K562 (cell line): ENCODE measurements at regions not wholly inside any gene's neighbourhood (a gene's known extent, or its start where the extent isn't known, plus 50 kb on each side); places are given as distances from the start of the nearest gene placed in this dataset.

Experiments used
- ATAC-seq: fragments of 200-7000 bp; cut with Tn5 transposase; 3 replicates; pipeline ENCODE4 v1.9.1; 2020; ENCODE audit warnings: moderate library complexity
- BruUV-seq: library from RNA; stranded (reverse); fragments of 400-500 nt; replicated peaks from 2 replicates; lab custom pipeline; 2021; lab: Mats Ljungman, UMichigan
- CTCF ChIA-PET: fragments of 300-600 bp; formaldehyde crosslinking; extraction: SDS; loops from one replicate; lab custom pipeline; 2021; ENCODE audit warnings: low intra/inter-chr PET ratio; lab: Yijun Ruan, JAX
- POLR2A ChIA-PET: fragments of 300-600, 350-650 bp; sonication (Branson Sonifier 250); formaldehyde crosslinking; extraction: SDS; loops from one replicate; lab custom pipeline; 2021; ENCODE audit warnings: antibody characterized with exemption, inconsistent platforms; lab: Yijun Ruan, JAX
- DNase-seq, 4 experiments: peaks; one replicate each; pipeline versions ENCODE4 v3.0.0 to v3.0.0-alpha.2; 2011 to 2018; ENCODE audit warnings: low spot score in 3 of 4, mixed read lengths in 3 of 4; ENCODE audit errors: extremely low read depth in 1 of 4
- FAIRE-seq: peaks from 2 replicates; lab custom pipeline; 2011; peaks lifted over from hg19 to GRCh38; lab: Jason Lieb, UNC
- H2AFZ ChIP-seq: 2 replicates; pipeline ENCODE4 v1.6.0; 2011; ENCODE audit warnings: low read depth, low read length, control low read depth, inconsistent platforms
- H3K27ac ChIP-seq: fragments of 200-600 bp; 3 replicates; pipeline ENCODE4 v1.8.0; 2011; ENCODE audit warnings: low read depth, mild to moderate bottlenecking, control low read depth, inconsistent platforms, low read length, moderate library complexity, mixed read lengths; ENCODE audit errors: extremely low read depth
- H3K27me3 ChIP-seq, 2 experiments: fragments of 300-600 bp in 1 of 2; 2 replicates in 1 of 2; 3 replicates in 1 of 2; pipeline versions ENCODE4 v1.6.0 to v1.8.0; 2011; ENCODE audit warnings: inconsistent platforms in 2 of 2, low read length in 2 of 2, mild to moderate bottlenecking in 1 of 2, mixed read lengths in 1 of 2, moderate library complexity in 1 of 2; ENCODE audit not compliant: control insufficient read depth in 2 of 2, insufficient read depth in 2 of 2
- H3K36me3 ChIP-seq: fragments of 300-600 bp; 3 replicates; pipeline ENCODE4 v1.8.0; 2011; ENCODE audit warnings: mild to moderate bottlenecking, low read length, inconsistent platforms; ENCODE audit not compliant: control insufficient read depth, insufficient read depth
- H3K4me1 ChIP-seq, 2 experiments: fragments of 200-600 bp in 1 of 2; replicated peaks in 1 of 2; 2 replicates in 1 of 2; 3 replicates in 1 of 2; pipeline versions ENCODE4 v1.5.1 to v1.8.0; 2011; ENCODE audit warnings: inconsistent platforms in 2 of 2, low read length in 2 of 2, mild to moderate bottlenecking in 1 of 2, mixed read lengths in 1 of 2, moderate library complexity in 1 of 2; ENCODE audit not compliant: control insufficient read depth in 2 of 2, insufficient read depth in 2 of 2
- H3K4me2 ChIP-seq: 2 replicates; pipeline ENCODE4 v1.6.1; 2011; ENCODE audit warnings: low read length, control low read depth, inconsistent platforms, mixed read lengths; ENCODE audit not compliant: insufficient read depth
- H3K4me3 ChIP-seq: fragments of 200-600 bp; sonication (generic), shearing (Covaris generic); 2 replicates; pipeline ENCODE4 v1.5.1; 2016; ENCODE audit warnings: control low read depth, inconsistent platforms
- H3K79me2 ChIP-seq: fragments of 200-600 bp; 3 replicates; pipeline ENCODE4 v1.8.0; 2011; ENCODE audit warnings: low read length, inconsistent platforms; ENCODE audit not compliant: control insufficient read depth, insufficient read depth
- H3K9ac ChIP-seq, 2 experiments: 2 replicates each; pipeline versions ENCODE4 v1.6.0 to v1.6.1; 2011; ENCODE audit warnings: low read depth in 2 of 2, low read length in 2 of 2, control low read depth in 1 of 2, inconsistent platforms in 1 of 2, mild to moderate bottlenecking in 1 of 2, mixed read lengths in 1 of 2; ENCODE audit not compliant: insufficient read depth in 1 of 2
- H3K9me1 ChIP-seq: one replicate; pipeline ENCODE4 v1.6.0; 2011; ENCODE audit warnings: inconsistent platforms, mild to moderate bottlenecking, low read length, moderate library complexity; ENCODE audit not compliant: control insufficient read depth, insufficient read depth
- H3K9me3 ChIP-seq: replicated peaks from 2 replicates; pipeline ENCODE4 v1.5.1; 2011; ENCODE audit warnings: low read depth, low read length, inconsistent platforms; ENCODE audit not compliant: control insufficient read depth, insufficient read depth
- H4K20me1 ChIP-seq: replicated peaks from 2 replicates; pipeline ENCODE4 v1.6.1; 2011; ENCODE audit warnings: low read length, inconsistent platforms, mixed read lengths; ENCODE audit not compliant: control insufficient read depth, insufficient read depth
- ARID3A ChIP-seq: IDR thresholded peaks from 2 replicates; pipeline ENCODE4 v1.6.1; 2012; ENCODE audit warnings: low read depth, low read length, improper control_type of control experiment, borderline replicate concordance
- ATF7 ChIP-seq: fragments of 450-650 bp; IDR thresholded peaks from 2 replicates; pipeline ENCODE4 v1.7.1; 2014; ENCODE audit warnings: mild to moderate bottlenecking, moderate library complexity
- COPS2 ChIP-seq: fragments of 450-650 bp; conservative IDR thresholded peaks from 2 replicates; pipeline ENCODE4 v1.6.1; 2016; ENCODE audit warnings: mild to moderate bottlenecking, moderate library complexity
- CREB1 ChIP-seq, 2 experiments: sonication (generic) in 1 of 2; formaldehyde crosslinking in 1 of 2; IDR thresholded peaks; 2 replicates each; pipeline versions ENCODE4 v1.6.1 to v1.8.0; 2012 to 2022; ENCODE audit warnings: inconsistent platforms in 1 of 2, mild to moderate bottlenecking in 1 of 2, missing genetic modification reagents in 1 of 2, moderate library complexity in 1 of 2
- GTF2B ChIP-seq: IDR thresholded peaks from 2 replicates; pipeline ENCODE4 v1.6.1; 2011; ENCODE audit not compliant: insufficient read length; ENCODE audit errors: extremely low read depth
- HDAC1 ChIP-seq, 2 experiments: fragments of 450-650 bp; IDR thresholded peaks; 2 replicates each; pipeline ENCODE4 v1.6.1; 2016 to 2017; ENCODE audit warnings: inconsistent platforms in 1 of 2, mild to moderate bottlenecking in 1 of 2, moderate library complexity in 1 of 2
- HSF4 ChIP-seq: fragments of 250-450 bp; sonication (Bioruptor Pico); IDR thresholded peaks from 2 replicates; pipeline ENCODE4 v2.1.2; 2022; ENCODE audit warnings: mild to moderate bottlenecking, moderate library complexity, borderline replicate concordance
- KDM1A ChIP-seq, 2 experiments: fragments of 450-650 bp; IDR thresholded peaks; 2 replicates each; pipeline ENCODE4 v1.6.1; 2016; ENCODE audit warnings: mild to moderate bottlenecking in 2 of 2
- KLF1 ChIP-seq: fragments of 450-650 bp; IDR thresholded peaks from 2 replicates; pipeline ENCODE4 v1.6.1; 2016; ENCODE audit warnings: missing genetic modification characterization, missing compliant biosample characterization
- LARP7 ChIP-seq: fragments of 450-650 bp; IDR thresholded peaks from 2 replicates; pipeline ENCODE4 v1.6.1; 2016
- MCM5 ChIP-seq: fragments of 450-650 bp; IDR thresholded peaks from 2 replicates; pipeline ENCODE4 v1.6.1; 2016; ENCODE audit warnings: low read depth
- MTA1 ChIP-seq: fragments of 450-650 bp; IDR thresholded peaks from 2 replicates; pipeline ENCODE4 v1.6.1; 2017; ENCODE audit warnings: borderline replicate concordance
- NCOR1 ChIP-seq: fragments of 450-650 bp; IDR thresholded peaks from 2 replicates; pipeline ENCODE4 v1.6.1; 2016; ENCODE audit warnings: mild to moderate bottlenecking, moderate library complexity
- NFXL1 ChIP-seq: fragments of 450-650 bp; formaldehyde crosslinking; IDR thresholded peaks from 2 replicates; pipeline ENCODE4 v1.4.0; 2021; ENCODE audit warnings: mild to moderate bottlenecking
- NFYB ChIP-seq: IDR thresholded peaks from 2 replicates; pipeline ENCODE4 v1.6.1; 2011; ENCODE audit warnings: mild to moderate bottlenecking, moderate library complexity; ENCODE audit not compliant: insufficient read length; ENCODE audit errors: extremely low read depth
- NR2F6 ChIP-seq: fragments of 450-650 bp; formaldehyde crosslinking; IDR thresholded peaks from 2 replicates; pipeline ENCODE4 v1.4.0; 2020; ENCODE audit warnings: mild to moderate bottlenecking
- NR3C1 ChIP-seq: sonication (generic); formaldehyde crosslinking; IDR thresholded peaks from 2 replicates; pipeline ENCODE4 v1.8.1; 2022; ENCODE audit warnings: missing genetic modification reagents
- TAF9B ChIP-seq: fragments of 450-650 bp; IDR thresholded peaks from 2 replicates; pipeline ENCODE4 v1.6.1; 2018; ENCODE audit warnings: mild to moderate bottlenecking; ENCODE audit not compliant: partially characterized antibody
- TRIM24 ChIP-seq, 2 experiments: fragments of 450-650 bp; IDR thresholded peaks; 2 replicates each; pipeline ENCODE4 v1.6.1; 2016
- ZNF197 ChIP-seq: fragments of 200-800 bp; sonication (Bioruptor generic); IDR thresholded peaks from 2 replicates; pipeline ENCODE4 v1.6.1; 2016; ENCODE audit warnings: low read depth, missing genetic modification characterization, missing compliant biosample characterization
- ZNF280B ChIP-seq: fragments of 250-450 bp; sonication (Bioruptor Pico); IDR thresholded peaks from 2 replicates; pipeline ENCODE4 v1.5.1; 2021; ENCODE audit warnings: mild to moderate bottlenecking
- ZNF324 ChIP-seq: fragments of 250-450 bp; sonication (Bioruptor Pico); IDR thresholded peaks from 2 replicates; pipeline ENCODE4 v1.4.0; 2020; ENCODE audit warnings: mild to moderate bottlenecking
- ZNF583 ChIP-seq: fragments of 250-450 bp; sonication (Bioruptor Pico); IDR thresholded peaks from 2 replicates; pipeline ENCODE4 v1.4.0; 2020
- WGBS: fragments of 100-300 bp; shearing (Covaris generic); methylation state at CpG from one replicate; pipeline ENCODE4 v1.1.6; 2016; ENCODE audit warnings: low coverage, mixed read lengths; ENCODE audit not compliant: insufficient coverage; ENCODE audit errors: missing lambda C conversion rate; 5-methylcytosine and 5-hydroxymethylcytosine counted together
- in situ Hi-C: fragments of 300-500 bp; cut with MboI; formaldehyde crosslinking; loops from 4 replicates; pipeline ENCODE4 v1.15.0; 2018; ENCODE audit warnings: inconsistent platforms, mixed read lengths
- intact Hi-C: fragments of 100-400 bp; cut with micrococcal nuclease; formaldehyde crosslinking; loops from 2 replicates; pipeline ENCODE4 v1.14.2; 2022

- TF ChIP-seq GTF2B (no peak), MCM5 (no peak), NCOR1 (no peak), COPS2 (no peak), NR2F6 (CRISPR knock-in tag) (no peak), HSF4 (CRISPR knock-in tag) (no peak), KLF1 (no peak), HDAC1 (IDR thresholded peaks at IDR 0.05) (no peak), MTA1 (no peak), NFYB (no peak), CREB1 (IDR thresholded peaks at IDR 0.05) (no peak), CREB1 (CRISPR knock-in tag; IDR thresholded peaks at IDR 0.05) (no peak)
These were observed 452.0 kb upstream of the SOX9 start (continued) for GRCh38 chr17:71668807-71669206.

GRCh38 chr17:71677439-71677838 lies 443.4 kb upstream of the SOX9 start:
- CTCF ChIA-PET = no interaction called here
- intact Hi-C loops = no loop called here
- Histone ChIP-seq H3K9ac (no peak overlapping the region), H3K4me2 (no peak overlapping the region), H3K27ac (no peak overlapping the region), H3K36me3 (no peaks in the 10 kb centered on the region), H4K20me1 (no peaks in the 10 kb centered on the region), H3K27me3 (no peaks in the 10 kb centered on the region), H3K4me3 (no peak overlapping the region), H3K79me2 (no peaks in the 10 kb centered on the region), H3K9me3 (no peaks in the 10 kb centered on the region), H2AFZ (no peak overlapping the region), H3K9me1 (no peaks in the 10 kb centered on the region), H3K4me1 (no peaks in the 10 kb centered on the region)
- in situ Hi-C loops = no loop called here
- FAIRE-seq (no peak), DNase-seq (no peak), ATAC-seq (no peak)
- BruUV-seq = no TSS peak
- POLR2A ChIA-PET = no interaction called here
- 1% methylated on average over 4 of the region's 4 CpGs for WGBS
- TF ChIP-seq ZNF583 (CRISPR knock-in tag) = no peak
- no peak for TF ChIP-seq ZNF280B
- no peak for TF ChIP-seq LARP7
- TF ChIP-seq NFXL1 = no peak
- TF ChIP-seq ARID3A = no peak
- no peak for TF ChIP-seq ZNF324 (CRISPR knock-in tag)
- TF ChIP-seq ZNF197 (CRISPR knock-in tag) = no peak
- TF ChIP-seq NR3C1 (CRISPR knock-in tag) = no peak
- no peak for TF ChIP-seq ATF7
- TF ChIP-seq TRIM24 (IDR thresholded peaks at IDR 0.05) = no peak
- no peak for TF ChIP-seq TAF9B
- TF ChIP-seq KDM1A (IDR thresholded peaks at IDR 0.05) = no peak
